HG02885 (cell line): ENCODE measurements at regions not wholly inside any gene's neighbourhood (a gene's known extent, or its start where the extent isn't known, plus 50 kb on each side); places are given as distances from the start of the nearest gene placed in this dataset.
"Not testable (repeated sequence)": the region's sequence is repeated elsewhere in the genome, so short reads cannot be mapped to it uniquely, and the experiment has no call there.

Experiments
- ATAC-seq: cut with Tn5 transposase; IDR thresholded peaks from one replicate; pipeline ENCODE4 v1.9.1; 2021; ENCODE audit warnings: mild to moderate bottlenecking; ENCODE audit not compliant: unreplicated experiment, poor library complexity

DNA sequence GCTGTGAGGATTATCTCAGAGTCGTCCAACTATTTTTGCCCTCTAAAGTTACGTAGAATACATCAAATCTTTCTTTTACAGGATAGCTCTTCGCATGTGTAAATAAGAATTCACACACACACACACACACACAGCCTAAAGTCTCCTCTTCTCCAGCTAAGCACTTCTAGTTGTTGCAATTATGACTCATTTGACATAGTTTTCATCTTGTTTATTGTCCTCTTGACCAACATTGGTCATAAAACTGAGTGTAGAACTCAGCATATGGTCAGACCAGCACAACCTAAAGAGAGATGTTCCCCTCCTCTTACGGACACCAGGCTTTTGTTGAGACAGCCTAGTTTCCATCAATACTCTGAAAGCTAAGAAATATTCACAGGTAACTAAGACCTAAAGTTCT, 234.2 kb downstream of the BLID start:
- no peak for ATAC-seq

GRCh38 chr11:121877152-121877551, 238.9 kb downstream of the BLID start:
- no peak for ATAC-seq

DNA sequence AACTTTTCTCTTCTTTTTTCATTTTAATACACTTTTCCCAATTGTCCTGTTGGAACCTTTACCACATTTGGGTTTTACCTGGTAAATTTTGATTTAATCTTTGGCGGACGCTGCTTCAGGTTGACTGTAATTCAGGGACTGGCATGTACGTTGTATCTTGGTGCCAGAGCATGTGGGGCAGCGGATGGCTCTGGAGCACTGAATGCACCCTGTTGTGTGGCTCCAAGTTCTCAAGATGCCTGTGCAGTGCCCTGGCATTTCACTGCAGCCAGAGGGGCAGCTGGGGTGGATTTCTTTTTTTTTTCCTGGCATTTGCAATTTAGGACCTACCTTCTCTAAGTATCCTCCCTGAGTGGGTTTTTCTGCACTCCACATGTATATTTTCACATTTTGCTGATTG, 242.2 kb downstream of the BLID start:
- ATAC-seq = no peak

- ATAC-seq = no peak
Measured at GRCh38 chr11:121872356-121872755, 243.7 kb downstream of the BLID start.

DNA sequence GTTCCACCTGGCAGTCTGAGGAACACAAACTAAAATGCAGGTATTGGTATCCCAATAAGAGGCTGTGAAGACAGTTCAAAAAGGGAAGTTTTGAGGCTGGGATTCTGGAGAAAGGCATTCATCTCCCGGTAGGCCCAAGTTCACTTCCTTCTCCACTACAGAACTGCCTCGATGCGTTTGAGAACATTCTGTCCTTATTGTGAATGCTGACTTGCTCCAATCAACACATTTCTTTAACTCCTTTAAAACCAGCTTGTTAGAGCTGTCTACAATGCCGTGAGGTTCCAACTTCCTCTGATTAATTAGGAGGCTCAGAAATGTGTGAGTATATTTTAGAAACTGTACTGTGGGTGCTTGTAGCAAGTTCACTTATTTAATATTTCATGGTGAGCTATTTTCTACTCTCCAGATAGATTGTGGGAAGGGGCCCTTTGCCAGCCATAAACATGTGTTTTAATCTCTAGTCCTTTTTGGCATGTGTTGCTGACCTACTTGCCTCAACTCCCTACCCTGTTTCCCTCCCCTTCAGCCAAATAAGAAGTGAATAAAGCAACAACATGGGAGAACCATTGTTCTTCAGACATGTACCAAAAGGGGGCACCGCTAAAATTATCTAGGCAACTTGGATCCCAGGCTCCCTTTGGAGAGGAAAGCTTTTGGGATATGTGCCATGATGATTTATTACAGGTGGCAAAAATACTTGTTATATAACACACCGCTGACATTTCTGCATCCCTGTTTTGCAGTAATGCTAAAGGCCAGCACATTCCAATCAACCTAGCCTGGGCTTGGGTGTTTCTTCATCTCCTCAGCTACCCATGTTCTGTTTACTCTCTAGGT, 245.6 kb downstream of the BLID start:
- no peak for ATAC-seq

DNA sequence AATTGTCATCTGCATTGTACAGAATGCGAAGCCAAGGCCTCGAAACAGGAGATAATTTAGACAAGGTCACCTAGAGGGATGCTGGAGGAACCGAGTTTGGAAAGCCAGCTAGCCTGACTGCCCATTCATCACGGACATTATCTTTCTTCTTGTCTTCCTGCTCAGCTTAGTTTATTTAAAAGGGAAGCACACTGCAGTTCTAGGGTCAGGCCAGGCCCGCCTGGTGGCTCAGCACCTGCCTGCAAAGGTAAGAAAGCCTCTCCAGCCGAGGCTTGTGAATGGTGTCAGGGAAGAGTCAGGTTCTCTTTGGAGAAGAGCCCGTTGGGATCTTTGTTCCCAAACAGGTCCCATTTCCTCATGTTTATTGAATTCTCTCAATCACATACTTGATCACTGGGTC, 246.5 kb downstream of the BLID start:
- ATAC-seq = no peak

DNA sequence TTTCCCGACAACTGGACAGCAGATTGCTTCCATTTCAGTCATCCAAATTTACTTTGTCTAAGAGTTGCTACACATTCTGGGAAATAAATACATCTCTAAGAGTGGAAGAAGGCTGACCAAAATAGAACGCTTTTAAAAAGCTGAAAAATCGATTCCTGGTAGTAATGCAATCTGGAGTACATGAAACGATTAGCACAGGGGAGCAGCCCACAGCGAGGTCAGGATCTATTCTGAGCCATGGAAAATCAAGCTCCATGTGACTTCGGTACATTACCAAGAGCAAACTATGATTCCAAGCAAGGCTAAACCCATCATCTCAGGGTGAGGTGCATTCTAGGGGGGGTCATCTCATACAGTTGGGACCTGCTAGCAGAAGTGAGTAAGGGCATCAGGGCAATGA, 249.3 kb downstream of the BLID start:
- ATAC-seq = no peak

- no peak for ATAC-seq
Measured at GRCh38 chr11:121864660-121865059, 251.4 kb downstream of the BLID start.

DNA sequence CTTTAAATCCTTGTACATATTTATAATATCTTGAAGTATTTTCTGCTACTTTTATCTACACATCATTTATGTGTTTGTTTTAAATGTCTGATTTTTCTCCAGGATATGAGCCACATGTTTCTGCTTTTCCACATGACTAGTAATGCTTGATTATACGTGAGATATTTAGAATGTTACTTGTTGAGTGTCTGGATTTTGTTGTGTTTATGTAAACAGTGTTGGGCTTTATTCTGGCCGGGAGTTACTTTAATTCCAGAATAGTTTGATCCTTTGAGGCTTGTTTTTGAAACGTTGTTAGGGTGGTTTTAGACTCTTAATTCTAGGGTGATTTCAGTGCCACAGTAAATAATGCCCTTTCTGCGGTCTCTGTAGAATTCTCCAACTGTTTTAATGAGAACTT, 252.9 kb downstream of the BLID start:
- ATAC-seq = no peak

DNA sequence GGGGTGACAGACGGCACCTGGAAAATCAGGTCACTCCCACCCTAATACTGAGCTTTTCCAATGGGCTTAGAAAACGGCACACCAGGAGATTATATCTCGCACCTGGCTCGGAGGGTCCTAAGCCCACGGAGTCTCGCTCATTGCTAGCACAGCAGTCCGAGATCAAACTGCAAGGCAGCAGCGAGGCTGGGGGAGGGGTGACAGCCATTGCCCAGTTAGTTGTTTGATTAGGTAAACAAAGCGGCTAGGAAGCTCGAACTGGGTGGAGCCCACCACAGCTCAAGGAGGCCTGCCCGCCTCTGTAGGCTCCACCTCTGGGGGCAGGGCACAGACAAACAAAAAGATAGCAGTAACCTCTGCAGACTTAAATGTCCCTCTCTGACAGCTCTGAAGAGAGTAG, 260.9 kb downstream of the BLID start:
- ATAC-seq = not testable (repeated sequence)

- ATAC-seq = no peak
Measured at GRCh38 chr11:121844016-121844415, 272.0 kb downstream of the BLID start.

GRCh38 chr11:121842192-121842585, 273.8 kb downstream of the BLID start:
- no peak for ATAC-seq

GRCh38 chr11:121841487-121842191, 274.4 kb downstream of the BLID start:
- ATAC-seq = no peak

DNA sequence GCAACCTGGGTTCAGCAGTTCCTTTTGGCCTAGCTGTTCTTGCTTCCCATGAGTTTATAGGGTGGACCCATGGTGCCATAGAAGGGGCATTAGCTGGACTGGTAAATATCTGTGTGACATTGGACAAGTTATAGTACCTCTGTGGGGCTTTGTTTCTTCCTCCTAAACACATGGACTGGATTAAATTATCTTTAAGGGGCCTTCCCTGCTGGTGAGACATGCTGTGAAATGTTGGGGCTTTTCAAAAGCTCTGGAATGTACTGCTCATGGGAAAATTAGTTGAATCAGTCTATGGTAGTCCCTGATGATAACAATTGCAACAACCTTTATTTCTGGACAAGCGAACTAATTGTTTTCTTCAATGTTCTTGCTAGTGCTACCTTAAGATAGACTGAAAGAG, 276.2 kb downstream of the BLID start:
- no peak for ATAC-seq

- no peak for ATAC-seq
Measured at GRCh38 chr11:121838571-121838970, 277.4 kb downstream of the BLID start.

DNA sequence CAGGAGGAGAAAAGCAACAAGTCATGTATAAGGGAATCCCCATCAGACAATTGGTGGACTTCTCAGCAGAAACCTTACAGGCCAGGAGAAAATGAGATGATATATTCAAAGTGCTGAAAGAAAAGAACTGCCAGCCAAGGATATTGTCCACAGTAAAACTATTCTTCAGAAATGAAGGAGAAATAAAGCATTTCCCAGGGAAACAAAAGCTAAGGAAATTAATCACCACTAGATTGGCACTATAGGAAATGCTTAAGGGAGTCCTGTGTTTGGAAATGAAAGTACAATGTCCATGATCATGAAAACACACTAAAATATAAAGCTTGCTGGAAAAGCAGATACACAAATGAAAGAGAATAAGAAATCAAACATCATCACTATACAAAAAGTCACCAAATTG, 282.0 kb downstream of the BLID start:
- ATAC-seq = no peak

GRCh38 chr11:121829159-121829643, 286.8 kb downstream of the BLID start:
- no peak for ATAC-seq

GRCh38 chr11:121814962-121815361, 301.1 kb downstream of the BLID start:
- ATAC-seq = no peak

GRCh38 chr11:121814296-121814695, 301.7 kb downstream of the BLID start:
- ATAC-seq = no peak

GRCh38 chr11:121810291-121810690, 305.7 kb downstream of the BLID start:
- no peak for ATAC-seq

- ATAC-seq = no peak
Measured at GRCh38 chr11:121808096-121808495, 307.9 kb downstream of the BLID start.

DNA sequence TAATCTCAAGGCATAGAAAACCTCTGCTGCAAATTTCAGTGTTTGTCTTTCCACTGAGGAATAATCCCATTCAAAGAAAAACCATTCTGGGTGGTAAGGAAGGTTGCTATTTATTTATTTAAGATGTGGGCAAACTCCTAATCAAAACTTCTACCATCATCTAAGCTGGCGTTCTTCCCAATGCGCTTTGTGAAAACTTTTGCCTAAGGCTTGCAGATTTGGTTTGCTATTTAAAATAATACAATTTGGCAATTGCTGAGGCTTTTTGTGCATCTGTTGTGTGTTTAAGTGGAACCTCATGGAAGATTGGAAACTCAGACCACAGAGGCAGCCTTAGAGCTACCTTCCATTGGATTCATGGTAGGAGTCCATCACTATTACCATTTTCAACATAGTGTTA, 309.0 kb downstream of the BLID start:
- no peak for ATAC-seq
